GM13976 (cell line): ENCODE measurements at regions not wholly inside any gene's neighbourhood (a gene's known extent, or its start where the extent isn't known, plus 50 kb on each side); places are given as distances from the start of the nearest gene placed in this dataset.

Experiments
- DNase-seq: peaks from one replicate; pipeline ENCODE4 v3.0.0; 2012; ENCODE audit warnings: low spot score
- CTCF ChIP-seq: IDR thresholded peaks from 2 replicates; pipeline ENCODE4 v1.5.1; 2012; ENCODE audit warnings: borderline replicate concordance, mild to moderate bottlenecking; ENCODE audit not compliant: insufficient read depth; ENCODE audit errors: extremely low read depth, missing control alignments, control extremely low read depth
- in situ Hi-C: fragments of 300-500 bp; cut with MboI; formaldehyde crosslinking; loops from one replicate; pipeline ENCODE4 v1.12.0; 2022; ENCODE audit warnings: low sequenced_read_pairs, mixed read lengths, inconsistent platforms; ENCODE audit not compliant: unreplicated experiment

GRCh38 chr2:59249441-59250306, 1008.5 kb upstream of the FANCL start:
- TF ChIP-seq CTCF: no peak
- no peak for DNase-seq
- in situ Hi-C loops: no loop called here

GRCh38 chr2:59239146-59239545, 998.0 kb upstream of the FANCL start:
- no peak for TF ChIP-seq CTCF
- in situ Hi-C loops: no loop called here

GRCh38 chr2:59237311-59237710, 996.2 kb upstream of the FANCL start:
- no peak for TF ChIP-seq CTCF
- no peak for DNase-seq
- in situ Hi-C loops: no loop called here

More at GRCh38 chr2:59239146-59239545, 998.0 kb upstream of the FANCL start:
- DNase-seq: no peak

- no peak for TF ChIP-seq CTCF
- in situ Hi-C loops: no loop called here
- no peak for DNase-seq
Measured at GRCh38 chr2:59236723-59237122, 995.6 kb upstream of the FANCL start.

GRCh38 chr2:59233920-59234319, 992.8 kb upstream of the FANCL start:
- no peak for DNase-seq
- no peak for TF ChIP-seq CTCF
- in situ Hi-C loops: no loop called here

- no peak for DNase-seq
- in situ Hi-C loops: no loop called here
- no peak for TF ChIP-seq CTCF
Measured at GRCh38 chr2:59233448-59233847, 992.3 kb upstream of the FANCL start.
